Gastrocnemius medialis (tissue), 4 donors: ENCODE measurements at regions not wholly inside any gene's neighbourhood (a gene's known extent, or its start where the extent isn't known, plus 50 kb on each side); places are given as distances from the start of the nearest gene placed in this dataset.

ENCODE experiments used
- CTCF ChIP-seq, 5 experiments: fragments of 450-650 bp in 3 of 5; fragments of 200-600 bp in 2 of 5; sonication (generic) in 2 of 5; IDR thresholded peaks in 4 of 5; conservative IDR thresholded peaks in 1 of 5; 1 replicate in 4 of 5; 2 replicates in 1 of 5; pipeline ENCODE4 v1.5.1; 2016 to 2019; ENCODE audit warnings: antibody characterized with exemption in 5 of 5, mild to moderate bottlenecking in 3 of 5, moderate library complexity in 3 of 5
- POLR2A ChIP-seq, 2 donors: fragments of 450-650 bp; IDR thresholded peaks; one replicate each; pipeline ENCODE4 v1.6.1; 2017; ENCODE audit warnings: antibody characterized with exemption in 2 of 2, mild to moderate bottlenecking in 2 of 2, moderate library complexity in 2 of 2

- TF ChIP-seq CTCF (IDR thresholded peaks at IDR 0.05 in 4 of 5, conservative IDR thresholded peaks at IDR 0.05 in 1 of 5) (no peak), POLR2A (IDR thresholded peaks at IDR 0.05) (no peak)
Observed at GRCh38 chr1:187267827-187268226, 439.1 kb downstream of the PLA2G4A start.
